Mucosa of stomach (tissue), 1 donor: ENCODE measurements at regions not wholly inside any gene's neighbourhood (a gene's known extent, or its start where the extent isn't known, plus 50 kb on each side); places are given as distances from the start of the nearest gene placed in this dataset.
"Not testable (repeated sequence)": the region's sequence is repeated elsewhere in the genome, so short reads cannot be mapped to it uniquely, and the experiment has no call there.

Experiments used
- H3K27me3 ChIP-seq: one replicate; pipeline ENCODE4 v1.7.0; 2013; ENCODE audit warnings: mild to moderate bottlenecking, low read length; ENCODE audit not compliant: control insufficient read depth, insufficient read depth
- H3K36me3 ChIP-seq: one replicate; pipeline ENCODE4 v1.7.0; 2013; ENCODE audit warnings: low read length; ENCODE audit not compliant: control insufficient read depth, insufficient read depth
- H3K4me1 ChIP-seq: one replicate; pipeline ENCODE4 v1.7.0; 2013; ENCODE audit warnings: mild to moderate bottlenecking, low read length; ENCODE audit not compliant: control insufficient read depth, insufficient read depth
- H3K4me3 ChIP-seq: one replicate; pipeline ENCODE4 v1.7.0; 2013; ENCODE audit warnings: low read length
- H3K9ac ChIP-seq: one replicate; pipeline ENCODE4 v1.7.0; 2013; ENCODE audit warnings: mild to moderate bottlenecking, low read length, moderate library complexity
- H3K9me3 ChIP-seq: one replicate; pipeline ENCODE4 v1.7.0; 2013; ENCODE audit warnings: mild to moderate bottlenecking, low read length, moderate library complexity; ENCODE audit not compliant: control insufficient read depth
- donor health status: Pancreatic carcinoma.

GRCh38 chr15:91420689-91421088, 320.6 kb downstream of the SV2B start:
- H3K36me3 ChIP-seq: no peaks in the 10 kb centered on the region

GRCh38 chr15:91422797-91423196, 322.7 kb downstream of the SV2B start:
- H3K36me3 ChIP-seq: no peaks in the 10 kb centered on the region

More at GRCh38 chr15:91420689-91421088, 320.6 kb downstream of the SV2B start:
- no peaks in the 10 kb centered on the region for H3K9me3 ChIP-seq
- H3K27me3 ChIP-seq: no peaks in the 10 kb centered on the region
- no peak overlapping the region for H3K4me3 ChIP-seq
- H3K9ac ChIP-seq: no peak overlapping the region
- H3K4me1 ChIP-seq: no peaks in the 10 kb centered on the region

GRCh38 chr15:91424001-91424400, 323.9 kb downstream of the SV2B start:
- no peaks in the 10 kb centered on the region for H3K9me3 ChIP-seq
- H3K4me3 ChIP-seq: no peak overlapping the region
- no peak overlapping the region for H3K9ac ChIP-seq
- no peaks in the 10 kb centered on the region for H3K27me3 ChIP-seq
- no peaks in the 10 kb centered on the region for H3K4me1 ChIP-seq
- H3K36me3 ChIP-seq: no peaks in the 10 kb centered on the region

More at GRCh38 chr15:91422797-91423196, 322.7 kb downstream of the SV2B start:
- Histone ChIP-seq H3K9me3 (no peaks in the 10 kb centered on the region), H3K9ac (no peak overlapping the region), H3K27me3 (no peaks in the 10 kb centered on the region), H3K4me1 (no peaks in the 10 kb centered on the region), H3K4me3 (no peak overlapping the region)

- no peaks in the 10 kb centered on the region for H3K27me3 ChIP-seq
- no peak overlapping the region for H3K9ac ChIP-seq
Observed at GRCh38 chr15:91426412-91426811, 326.4 kb downstream of the SV2B start.

GRCh38 chr15:91429973-91430372, 329.9 kb downstream of the SV2B start:
- Histone ChIP-seq H3K27me3 (no peaks in the 10 kb centered on the region), H3K9ac (no peak overlapping the region), H3K4me1 (no peaks in the 10 kb centered on the region), H3K9me3 (no peaks in the 10 kb centered on the region), H3K36me3 (no peaks in the 10 kb centered on the region), H3K4me3 (no peak overlapping the region)

More at GRCh38 chr15:91426412-91426811, 326.4 kb downstream of the SV2B start:
- Histone ChIP-seq H3K36me3 (no peaks in the 10 kb centered on the region), H3K9me3 (no peaks in the 10 kb centered on the region), H3K4me1 (no peaks in the 10 kb centered on the region), H3K4me3 (no peak overlapping the region)

GRCh38 chr15:91431041-91431715, 331.1 kb downstream of the SV2B start:
- Histone ChIP-seq H3K4me1 (no peaks in the 10 kb centered on the region), H3K4me3 (no peak overlapping the region), H3K9me3 (no peaks in the 10 kb centered on the region), H3K27me3 (no peaks in the 10 kb centered on the region), H3K36me3 (no peaks in the 10 kb centered on the region), H3K9ac (no peak overlapping the region)

- H3K9ac ChIP-seq: no peak overlapping the region
- no peaks in the 10 kb centered on the region for H3K4me1 ChIP-seq
- no peaks in the 10 kb centered on the region for H3K36me3 ChIP-seq
Observed at GRCh38 chr15:91435113-91435512, 335.1 kb downstream of the SV2B start.

GRCh38 chr15:91444656-91445055, 344.6 kb downstream of the SV2B start:
- H3K4me1 ChIP-seq: no peaks in the 10 kb centered on the region
- H3K4me3 ChIP-seq: no peak overlapping the region
- no peaks in the 10 kb centered on the region for H3K36me3 ChIP-seq
- H3K9ac ChIP-seq: no peak overlapping the region
- no peaks in the 10 kb centered on the region for H3K27me3 ChIP-seq
- H3K9me3 ChIP-seq: no peaks in the 10 kb centered on the region

More at GRCh38 chr15:91435113-91435512, 335.1 kb downstream of the SV2B start:
- no peak overlapping the region for H3K4me3 ChIP-seq
- H3K9me3 ChIP-seq: no peaks in the 10 kb centered on the region
- H3K27me3 ChIP-seq: no peaks in the 10 kb centered on the region

GRCh38 chr15:91445695-91446228, 345.7 kb downstream of the SV2B start:
- no peaks in the 10 kb centered on the region for H3K27me3 ChIP-seq
- no peak overlapping the region for H3K4me3 ChIP-seq
- no peaks in the 10 kb centered on the region for H3K9me3 ChIP-seq
- no peak overlapping the region for H3K9ac ChIP-seq
- no peaks in the 10 kb centered on the region for H3K4me1 ChIP-seq
- H3K36me3 ChIP-seq: no peaks in the 10 kb centered on the region

- no peaks in the 10 kb centered on the region for H3K27me3 ChIP-seq
- no peaks in the 10 kb centered on the region for H3K9me3 ChIP-seq
- H3K9ac ChIP-seq: no peak overlapping the region
- H3K36me3 ChIP-seq: no peaks in the 10 kb centered on the region
- no peaks in the 10 kb centered on the region for H3K4me1 ChIP-seq
- H3K4me3 ChIP-seq: no peak overlapping the region
Observed at GRCh38 chr15:91447991-91448644, 348.1 kb downstream of the SV2B start.

GRCh38 chr15:91453376-91453775, 353.3 kb downstream of the SV2B start:
- not testable (repeated sequence) for H3K27me3 ChIP-seq, H3K36me3 ChIP-seq, H3K9me3 ChIP-seq, H3K4me1 ChIP-seq, H3K4me3 ChIP-seq, H3K9ac ChIP-seq

- no peaks in the 10 kb centered on the region for H3K9me3 ChIP-seq
- H3K9ac ChIP-seq: no peak overlapping the region
- H3K4me1 ChIP-seq: no peaks in the 10 kb centered on the region
- H3K27me3 ChIP-seq: no peaks in the 10 kb centered on the region
- H3K4me3 ChIP-seq: no peak overlapping the region
- no peaks in the 10 kb centered on the region for H3K36me3 ChIP-seq
Observed at GRCh38 chr15:91456251-91456718, 356.2 kb downstream of the SV2B start.
